WTC11 (cell line): ENCODE measurements at regions not wholly inside any gene's neighbourhood (a gene's known extent, or its start where the extent isn't known, plus 50 kb on each side); places are given as distances from the start of the nearest gene placed in this dataset.

ENCODE experiments used
- ATAC-seq: fragments of 200-7000 bp; cut with Tn5 transposase; 2 replicates; pipeline ENCODE4 v1.10.0; 2021; ENCODE audit warnings: mild to moderate bottlenecking, moderate library complexity
- CTCF ChIA-PET: fragments of 300-600 bp; sonication (Branson Sonifier 250); formaldehyde crosslinking; loops from one replicate; lab custom pipeline; 2021; ENCODE audit warnings: antibody characterized with exemption; lab: Charles Lee
- POLR2A ChIA-PET: fragments of 350-600 bp; sonication (Branson Sonifier 250); formaldehyde crosslinking; loops from one replicate; lab custom pipeline; 2021; ENCODE audit warnings: antibody characterized with exemption; lab: Charles Lee
- DNase-seq: peaks from one replicate; pipeline ENCODE4 v3.0.0; 2021; ENCODE audit warnings: low spot score
- H3K27ac Mint-ChIP-seq: 2 replicates; pipeline ENCODE4 v1.8.0; 2021; ENCODE audit warnings: mixed read lengths
- H3K27me3 Mint-ChIP-seq: 2 replicates; pipeline ENCODE4 v1.8.0; 2021; ENCODE audit warnings: low read depth, mild to moderate bottlenecking, moderate library complexity, mixed read lengths
- H3K36me3 Mint-ChIP-seq: 2 replicates; pipeline ENCODE4 v1.8.0; 2021; ENCODE audit warnings: mixed read lengths
- H3K4me1 Mint-ChIP-seq: 2 replicates; pipeline ENCODE4 v1.8.0; 2022; ENCODE audit warnings: mixed read lengths
- H3K4me3 Mint-ChIP-seq: 2 replicates; pipeline ENCODE4 v1.8.0; 2021; ENCODE audit warnings: mild to moderate bottlenecking, moderate library complexity, mixed read lengths
- H3K9me3 Mint-ChIP-seq: 2 replicates; pipeline ENCODE4 v1.8.0; 2021; ENCODE audit warnings: mixed read lengths
- ARID4B ChIP-seq: sonication (generic); formaldehyde crosslinking; IDR thresholded peaks from 2 replicates; pipeline ENCODE4 v1.8.0; 2023; ENCODE audit warnings: missing genetic modification reagents, mild to moderate bottlenecking, borderline replicate concordance
- ATF6 ChIP-seq: sonication (generic); formaldehyde crosslinking; IDR thresholded peaks from 2 replicates; pipeline ENCODE4 v1.8.1; 2023; ENCODE audit warnings: mild to moderate bottlenecking, missing genetic modification reagents
- E2F5 ChIP-seq: sonication (generic); formaldehyde crosslinking; IDR thresholded peaks from 2 replicates; pipeline ENCODE4 v1.8.1; 2022; ENCODE audit warnings: mild to moderate bottlenecking, moderate library complexity, missing genetic modification reagents
- IRF1 ChIP-seq: sonication (generic); formaldehyde crosslinking; IDR thresholded peaks from 2 replicates; pipeline ENCODE4 v1.8.0; 2023; ENCODE audit warnings: missing genetic modification reagents
- JAZF1 ChIP-seq: fragments of 250-450 bp; sonication (Bioruptor Pico); IDR thresholded peaks from 2 replicates; pipeline ENCODE4 v1.9.0; 2021; ENCODE audit warnings: moderate library complexity, mild to moderate bottlenecking, inconsistent platforms
- MAX ChIP-seq: sonication (generic); formaldehyde crosslinking; IDR thresholded peaks from 2 replicates; pipeline ENCODE4 v1.8.0; 2022; ENCODE audit warnings: mild to moderate bottlenecking, missing genetic modification reagents
- MXD4 ChIP-seq: fragments of 250-450 bp; sonication (Bioruptor Pico); IDR thresholded peaks from 2 replicates; pipeline ENCODE4 v1.8.0; 2021; ENCODE audit warnings: mild to moderate bottlenecking, moderate library complexity, borderline replicate concordance
- MYBL2 ChIP-seq: sonication (generic); formaldehyde crosslinking; IDR thresholded peaks from 2 replicates; pipeline ENCODE4 v1.8.1; 2023; ENCODE audit warnings: mild to moderate bottlenecking, moderate library complexity, missing genetic modification reagents
- TCF7 ChIP-seq: sonication (generic); formaldehyde crosslinking; IDR thresholded peaks from 2 replicates; pipeline ENCODE4 v1.8.0; 2022; ENCODE audit warnings: mild to moderate bottlenecking, low read depth, missing genetic modification reagents, moderate library complexity
- TEAD4 ChIP-seq: sonication (generic); formaldehyde crosslinking; IDR thresholded peaks from 2 replicates; pipeline ENCODE4 v1.8.0; 2022; ENCODE audit warnings: mild to moderate bottlenecking, missing genetic modification reagents
- USF2 ChIP-seq: sonication (generic); formaldehyde crosslinking; IDR thresholded peaks from 2 replicates; pipeline ENCODE4 v1.8.1; 2023; ENCODE audit warnings: mild to moderate bottlenecking, missing genetic modification reagents, moderate library complexity
- ZNF138 ChIP-seq: sonication (generic); formaldehyde crosslinking; conservative IDR thresholded peaks from 2 replicates; pipeline ENCODE4 v1.8.1; 2022; ENCODE audit warnings: mild to moderate bottlenecking, moderate library complexity, missing genetic modification reagents
- ZNF317 ChIP-seq: sonication (generic); formaldehyde crosslinking; IDR thresholded peaks from 2 replicates; pipeline ENCODE4 v1.8.1; 2023; ENCODE audit warnings: low read depth, mild to moderate bottlenecking, moderate library complexity, missing genetic modification reagents, borderline replicate concordance
- ZNF396 ChIP-seq: fragments of 250-450 bp; sonication (Bioruptor Pico); IDR thresholded peaks from 2 replicates; pipeline ENCODE4 v1.8.0; 2021; ENCODE audit warnings: mild to moderate bottlenecking, moderate library complexity, borderline replicate concordance
- ZNF423 ChIP-seq: fragments of 250-450 bp; sonication (Bioruptor Pico); IDR thresholded peaks from 2 replicates; pipeline ENCODE4 v2.1.2; 2022; ENCODE audit warnings: mild to moderate bottlenecking, moderate library complexity
- ZNF532 ChIP-seq: fragments of 250-450 bp; sonication (Bioruptor Pico); IDR thresholded peaks from 2 replicates; pipeline ENCODE4 v1.9.0; 2021; ENCODE audit warnings: mild to moderate bottlenecking, borderline replicate concordance

- TF ChIP-seq ZNF423 (CRISPR knock-in tag) (no peak), ATF6 (CRISPR knock-in tag) (no peak), TEAD4 (CRISPR knock-in tag) (no peak), ZNF317 (CRISPR knock-in tag) (no peak)
These were observed 543.9 kb downstream of the MIAT start (continued) for GRCh38 chr22:27201276-27201675.

GRCh38 chr22:27201741-27202140 is 544.4 kb downstream of the MIAT start:
- H3K4me1 Mint-ChIP-seq, result peaks cover 23% of the 10 kb centered on the region
- TF ChIP-seq ZNF396 (CRISPR knock-in tag) (no peak), ZNF317 (CRISPR knock-in tag) (no peak), MXD4 (CRISPR knock-in tag) (no peak), TCF7 (CRISPR knock-in tag) (no peak), ATF6 (CRISPR knock-in tag) (no peak), ZNF138 (CRISPR knock-in tag) (no peak), USF2 (CRISPR knock-in tag) (no peak), MYBL2 (CRISPR knock-in tag) (no peak), IRF1 (CRISPR knock-in tag) (no peak)
- TF ChIP-seq, all 79 proteins: peak for 0
- ATAC-seq, result no peak
- CTCF ChIA-PET, result interaction anchor here (1.2 kb wide), 1 partner anchor 10 kb away, joined by 3 read pairs; no protein-coding TSS in a partner anchor
- Mint-ChIP-seq H3K36me3 (no peaks in the 10 kb centered on the region; the same call in 1 of the 2 replicates), H3K4me3 (no peak overlapping the region), H3K9me3 (peaks cover 13% of the 10 kb centered on the region), H3K27ac (no peak overlapping the region), H3K27me3 (no peaks in the 10 kb centered on the region; the same call in 1 of the 2 replicates)
- POLR2A ChIA-PET, result no interaction called here
- DNase-seq, result no peak

GRCh38 chr22:27203276-27203660 is 545.9 kb downstream of the MIAT start:
- Mint-ChIP-seq H3K4me1 (peaks cover 23% of the 10 kb centered on the region), H3K9me3 (peaks cover 6% of the 10 kb centered on the region; the same call in 1 of the 2 replicates), H3K36me3 (no peaks in the 10 kb centered on the region), H3K27me3 (no peaks in the 10 kb centered on the region; the same call in 1 of the 2 replicates), H3K4me3 (no peak overlapping the region), H3K27ac (no peak overlapping the region)
- CTCF ChIA-PET, result interaction anchor here (1.3 kb wide), 1 partner anchor 525 kb away, joined by 3 read pairs; no protein-coding TSS in a partner anchor
- POLR2A ChIA-PET, result no interaction called here
- DNase-seq, result no peak
- no peak for ATAC-seq
- TF ChIP-seq MAX (CRISPR knock-in tag), result no peak
- TF ChIP-seq E2F5 (CRISPR knock-in tag), result no peak
- TF ChIP-seq JAZF1 (CRISPR knock-in tag), result no peak
- TF ChIP-seq ZNF532 (CRISPR knock-in tag), result no peak
- no peak for TF ChIP-seq ARID4B (CRISPR knock-in tag)
